ENCODE measurements at regions not wholly inside any gene's neighbourhood (a gene's known extent, or its start where the extent isn't known, plus 50 kb on each side); places are given as distances from the start of the nearest gene placed in this dataset.

- TF ChIP-seq CREB1 (IDR thresholded peaks at IDR 0.05; ENCODE audit: low read depth) = no peak
- TF ChIP-seq NFIC (IDR thresholded peaks at IDR 0.05) = no peak
- TF ChIP-seq YY1 (IDR thresholded peaks at IDR 0.05; ENCODE audit: low read depth) = no peak
- no peak for TF ChIP-seq EP300 (IDR thresholded peaks at IDR 0.05; ENCODE audit: borderline replicate concordance)
Observed at GRCh38 chr18:10111944-10112343, 198.1 kb downstream of the VAPA start.

GRCh38 chr18:10113121-10114022, 199.6 kb downstream of the VAPA start:
- TF ChIP-seq NFIC (IDR thresholded peaks at IDR 0.05) (no peak), USF1 (IDR thresholded peaks at IDR 0.05) (no peak), ZBTB7A (IDR thresholded peaks at IDR 0.05; ENCODE audit: low read depth) (no peak), TCF12 (IDR thresholded peaks at IDR 0.05; ENCODE audit: low read depth) (no peak), TAF1 (IDR thresholded peaks at IDR 0.05; ENCODE audit: low read depth) (no peak), FOXM1 (IDR thresholded peaks at IDR 0.05; ENCODE audit: borderline replicate concordance, low read depth) (no peak), YY1 (IDR thresholded peaks at IDR 0.05; ENCODE audit: low read depth) (no peak), CREB1 (IDR thresholded peaks at IDR 0.05; ENCODE audit: low read depth) (no peak), CEBPB (IDR thresholded peaks at IDR 0.05) (no peak), RAD21 (IDR thresholded peaks at IDR 0.05; ENCODE audit: low read depth) (no peak), TEAD4 (IDR thresholded peaks at IDR 0.05) (no peak), MAX (IDR thresholded peaks at IDR 0.05) (no peak), EP300 (IDR thresholded peaks at IDR 0.05; ENCODE audit: borderline replicate concordance) (no peak), EGR1 (IDR thresholded peaks at IDR 0.05) (no peak), REST (IDR thresholded peaks at IDR 0.05; ENCODE audit: low read depth) (no peak)

GRCh38 chr18:10114717-10115463, 201.1 kb downstream of the VAPA start:
- TF ChIP-seq TCF12 (IDR thresholded peaks at IDR 0.05; ENCODE audit: low read depth) (no peak), MAX (IDR thresholded peaks at IDR 0.05) (no peak), RAD21 (IDR thresholded peaks at IDR 0.05; ENCODE audit: low read depth) (no peak), CEBPB (IDR thresholded peaks at IDR 0.05) (no peak), EGR1 (IDR thresholded peaks at IDR 0.05) (no peak)

- TF ChIP-seq NFIC (IDR thresholded peaks at IDR 0.05) (no peak), RAD21 (IDR thresholded peaks at IDR 0.05; ENCODE audit: low read depth) (no peak), CREB1 (IDR thresholded peaks at IDR 0.05; ENCODE audit: low read depth) (no peak), CEBPB (IDR thresholded peaks at IDR 0.05) (no peak), TCF12 (IDR thresholded peaks at IDR 0.05; ENCODE audit: low read depth) (no peak), REST (IDR thresholded peaks at IDR 0.05; ENCODE audit: low read depth) (no peak), EP300 (IDR thresholded peaks at IDR 0.05; ENCODE audit: borderline replicate concordance) (no peak), TEAD4 (IDR thresholded peaks at IDR 0.05) (no peak), EGR1 (IDR thresholded peaks at IDR 0.05) (no peak), ZBTB7A (IDR thresholded peaks at IDR 0.05; ENCODE audit: low read depth) (no peak), YY1 (IDR thresholded peaks at IDR 0.05; ENCODE audit: low read depth) (no peak), FOXM1 (IDR thresholded peaks at IDR 0.05; ENCODE audit: borderline replicate concordance, low read depth) (no peak), MAX (IDR thresholded peaks at IDR 0.05) (no peak)
Observed at GRCh38 chr18:10116574-10116973, 202.8 kb downstream of the VAPA start.

- TF ChIP-seq EGR1 (IDR thresholded peaks at IDR 0.05) = no peak
Observed at GRCh38 chr18:10119528-10119927, 205.7 kb downstream of the VAPA start.

- no peak for TF ChIP-seq TEAD4 (IDR thresholded peaks at IDR 0.05)
- no peak for TF ChIP-seq FOXM1 (IDR thresholded peaks at IDR 0.05; ENCODE audit: borderline replicate concordance, low read depth)
- no peak for TF ChIP-seq EP300 (IDR thresholded peaks at IDR 0.05; ENCODE audit: borderline replicate concordance)
- TF ChIP-seq MAX (IDR thresholded peaks at IDR 0.05) = no peak
- TF ChIP-seq USF1 (IDR thresholded peaks at IDR 0.05) = no peak
- TF ChIP-seq CREB1 (IDR thresholded peaks at IDR 0.05; ENCODE audit: low read depth) = no peak
- no peak for TF ChIP-seq REST (IDR thresholded peaks at IDR 0.05; ENCODE audit: low read depth)
- no peak for TF ChIP-seq NFIC (IDR thresholded peaks at IDR 0.05)
- TF ChIP-seq CEBPB (IDR thresholded peaks at IDR 0.05) = no peak
- no peak for TF ChIP-seq TAF1 (IDR thresholded peaks at IDR 0.05; ENCODE audit: low read depth)
- no peak for TF ChIP-seq TCF12 (IDR thresholded peaks at IDR 0.05; ENCODE audit: low read depth)
- no peak for TF ChIP-seq ZBTB7A (IDR thresholded peaks at IDR 0.05; ENCODE audit: low read depth)
- TF ChIP-seq YY1 (IDR thresholded peaks at IDR 0.05; ENCODE audit: low read depth) = no peak
Observed at GRCh38 chr18:10119991-10120390, 206.2 kb downstream of the VAPA start.

Measured in Ishikawa (cell line).